CD14-positive monocyte (primary cell): ENCODE measurements at regions not wholly inside any gene's neighbourhood (a gene's known extent, or its start where the extent isn't known, plus 50 kb on each side); places are given as distances from the start of the nearest gene placed in this dataset.

Experiments
- DNase-seq, 3 donors: peaks; one replicate each; pipeline ENCODE4 v3.0.0-alpha.2; 2011 to 2022
- H2AFZ ChIP-seq: 2 replicates; pipeline ENCODE4 v1.6.0; 2012; ENCODE audit warnings: mild to moderate bottlenecking, low read depth, low read length, inconsistent platforms; ENCODE audit not compliant: insufficient read depth, poor library complexity, severe bottlenecking
- H3K27ac ChIP-seq, 2 donors: 1 replicate in 1 of 2; 2 replicates in 1 of 2; pipeline ENCODE4 v1.5.1; 2012 to 2013; ENCODE audit warnings: low read length in 2 of 2, control low read depth in 1 of 2, inconsistent platforms in 1 of 2, low read depth in 1 of 2, mild to moderate bottlenecking in 1 of 2
- H3K27me3 ChIP-seq, 2 donors: one replicate each; pipeline versions ENCODE4 v1.6.0 to v1.6.1; 2011 to 2013; ENCODE audit warnings: low read length in 2 of 2; ENCODE audit not compliant: control insufficient read depth in 2 of 2, insufficient read depth in 2 of 2
- H3K36me3 ChIP-seq, 2 donors: replicated peaks in 1 of 2; 1 replicate in 1 of 2; 2 replicates in 1 of 2; pipeline versions ENCODE4 v1.5.1 to v1.6.1; 2012 to 2013; ENCODE audit warnings: low read length in 2 of 2, control low read depth in 1 of 2, inconsistent platforms in 1 of 2, mild to moderate bottlenecking in 1 of 2; ENCODE audit not compliant: insufficient read depth in 2 of 2, control insufficient read depth in 1 of 2
- H3K4me1 ChIP-seq, 2 donors: 1 replicate in 1 of 2; 2 replicates in 1 of 2; pipeline versions ENCODE4 v1.5.1 to v1.6.1; 2012 to 2013; ENCODE audit warnings: low read length in 2 of 2, control low read depth in 1 of 2, inconsistent platforms in 1 of 2, mild to moderate bottlenecking in 1 of 2, moderate library complexity in 1 of 2; ENCODE audit not compliant: insufficient read depth in 2 of 2, control insufficient read depth in 1 of 2
- H3K4me2 ChIP-seq: replicated peaks from 2 replicates; pipeline ENCODE3; 2012; ENCODE audit warnings: low read length, moderate library complexity, mild to moderate bottlenecking; ENCODE audit not compliant: poor library complexity, severe bottlenecking; ENCODE audit errors: extremely low read depth
- H3K4me3 ChIP-seq, 3 experiments: fragments of 200-600 bp in 1 of 3; sonication (generic) in 1 of 3; replicated peaks in 1 of 3; 1 replicate in 2 of 3; 2 replicates in 1 of 3; pipeline ENCODE4 v1.5.1; 2011 to 2013; ENCODE audit warnings: low read length in 3 of 3, mild to moderate bottlenecking in 3 of 3, control low read depth in 2 of 3, low read depth in 2 of 3, inconsistent platforms in 1 of 3, moderate library complexity in 1 of 3
- H3K79me2 ChIP-seq: 2 replicates; pipeline ENCODE4 v1.6.0; 2012; ENCODE audit warnings: mild to moderate bottlenecking, control low read depth, inconsistent platforms, low read length, moderate library complexity; ENCODE audit not compliant: insufficient read depth
- H3K9ac ChIP-seq: 2 replicates; pipeline ENCODE4 v1.6.0; 2017; ENCODE audit warnings: low read length, mild to moderate bottlenecking; ENCODE audit not compliant: insufficient read depth, poor library complexity, severe bottlenecking
- H3K9me3 ChIP-seq, 2 donors: replicated peaks in 1 of 2; 1 replicate in 1 of 2; 2 replicates in 1 of 2; pipeline versions ENCODE4 v1.5.1 to v1.6.1; 2012 to 2013; ENCODE audit warnings: low read length in 2 of 2, control low read depth in 1 of 2; ENCODE audit not compliant: control insufficient read depth in 1 of 2, insufficient read depth in 1 of 2
- H4K20me1 ChIP-seq: 2 replicates; pipeline ENCODE4 v1.6.0; 2012; ENCODE audit warnings: mild to moderate bottlenecking, low read length, control low read depth, moderate library complexity; ENCODE audit not compliant: insufficient read depth
- H3K27ac Mint-ChIP-seq, 7 donors: one replicate each; pipeline ENCODE4 v1.8.0; 2020; ENCODE audit warnings: mild to moderate bottlenecking in 7 of 7, mixed read lengths in 7 of 7, moderate library complexity in 6 of 7, inconsistent platforms in 2 of 7
- H3K27me3 Mint-ChIP-seq, 3 donors: one replicate each; pipeline ENCODE4 v1.8.0; 2021 to 2022; ENCODE audit warnings: low read depth in 3 of 3, mild to moderate bottlenecking in 3 of 3, mixed read lengths in 3 of 3, moderate library complexity in 3 of 3, inconsistent platforms in 1 of 3
- H3K36me3 Mint-ChIP-seq, 2 donors: one replicate each; pipeline ENCODE4 v1.8.0; 2020; ENCODE audit warnings: mixed read lengths in 2 of 2, inconsistent platforms in 1 of 2, mild to moderate bottlenecking in 1 of 2
- H3K4me1 Mint-ChIP-seq: one replicate; pipeline ENCODE4 v1.8.0; 2020; ENCODE audit warnings: mild to moderate bottlenecking, mixed read lengths
- H3K4me3 Mint-ChIP-seq, 2 donors: one replicate each; pipeline ENCODE4 v1.8.0; 2020; ENCODE audit warnings: mild to moderate bottlenecking in 2 of 2, mixed read lengths in 2 of 2, moderate library complexity in 1 of 2
- H3K9me3 Mint-ChIP-seq, 7 donors: one replicate each; pipeline ENCODE4 v1.8.0; 2020 to 2022; ENCODE audit warnings: mixed read lengths in 7 of 7, mild to moderate bottlenecking in 6 of 7, moderate library complexity in 6 of 7, inconsistent platforms in 2 of 7
- WGBS: methylation state at CpG from one replicate; pipeline ENCODE4 v1.1.5; 2013; ENCODE audit warnings: missing lambda C conversion rate; ENCODE audit not compliant: insufficient coverage; 5-methylcytosine and 5-hydroxymethylcytosine counted together
- intact Hi-C, 2 donors: fragments of 100-400 bp; cut with micrococcal nuclease; formaldehyde crosslinking; loops; one replicate each; pipeline versions ENCODE4 v1.15.0 to v1.15.1; 2023
- TF ChIP-seq, protein P1 (sequence below): fragments of 200-600 bp; IDR thresholded peaks from one replicate; pipeline ENCODE4 v1.8.0; 2022; ENCODE audit warnings: antibody characterized with exemption, mild to moderate bottlenecking

DNA sequence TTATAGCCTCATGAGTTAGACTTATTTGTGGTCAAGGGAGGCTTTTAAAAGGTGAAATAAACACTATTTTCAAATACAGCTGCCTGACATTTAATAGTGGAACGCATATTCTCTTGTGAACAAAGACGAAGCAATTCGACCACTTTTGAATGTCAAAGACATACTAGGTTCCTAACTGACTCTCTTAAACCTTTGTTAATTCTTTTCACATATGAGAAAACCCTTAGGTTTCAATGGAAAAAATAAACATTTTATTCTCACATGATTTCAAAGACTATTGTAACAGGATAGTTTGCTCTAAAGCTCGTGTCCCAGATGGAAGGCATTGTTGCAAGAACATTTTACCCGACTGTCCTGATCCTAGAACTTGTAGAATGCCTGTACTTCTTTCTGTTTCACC, 74.8 kb upstream of the BOC start:
- Histone ChIP-seq H3K79me2 (no peaks in the 10 kb centered on the region), H3K9ac (no peak overlapping the region), H3K4me3 (no peak overlapping the region), H3K27ac (no peak overlapping the region), H2AFZ (no peak overlapping the region), H3K36me3 (no peaks in the 10 kb centered on the region), H3K9me3 (no peaks in the 10 kb centered on the region), H3K27me3 (no peaks in the 10 kb centered on the region), H3K4me2 (no peak overlapping the region), H3K4me1 (peaks cover 6 to 13% of the 10 kb centered on the region in 2 donors), H4K20me1 (no peaks in the 10 kb centered on the region)
- no peak overlapping the region for H3K4me3 Mint-ChIP-seq
- intact Hi-C loops: no loop called here
- no peak overlapping the region for H3K27ac Mint-ChIP-seq
- peaks cover 18% of the 10 kb centered on the region for H3K4me1 Mint-ChIP-seq
- TF ChIP-seq, protein P1, sequence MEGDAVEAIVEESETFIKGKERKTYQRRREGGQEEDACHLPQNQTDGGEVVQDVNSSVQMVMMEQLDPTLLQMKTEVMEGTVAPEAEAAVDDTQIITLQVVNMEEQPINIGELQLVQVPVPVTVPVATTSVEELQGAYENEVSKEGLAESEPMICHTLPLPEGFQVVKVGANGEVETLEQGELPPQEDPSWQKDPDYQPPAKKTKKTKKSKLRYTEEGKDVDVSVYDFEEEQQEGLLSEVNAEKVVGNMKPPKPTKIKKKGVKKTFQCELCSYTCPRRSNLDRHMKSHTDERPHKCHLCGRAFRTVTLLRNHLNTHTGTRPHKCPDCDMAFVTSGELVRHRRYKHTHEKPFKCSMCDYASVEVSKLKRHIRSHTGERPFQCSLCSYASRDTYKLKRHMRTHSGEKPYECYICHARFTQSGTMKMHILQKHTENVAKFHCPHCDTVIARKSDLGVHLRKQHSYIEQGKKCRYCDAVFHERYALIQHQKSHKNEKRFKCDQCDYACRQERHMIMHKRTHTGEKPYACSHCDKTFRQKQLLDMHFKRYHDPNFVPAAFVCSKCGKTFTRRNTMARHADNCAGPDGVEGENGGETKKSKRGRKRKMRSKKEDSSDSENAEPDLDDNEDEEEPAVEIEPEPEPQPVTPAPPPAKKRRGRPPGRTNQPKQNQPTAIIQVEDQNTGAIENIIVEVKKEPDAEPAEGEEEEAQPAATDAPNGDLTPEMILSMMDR: no peak
- no peaks in the 10 kb centered on the region for H3K27me3 Mint-ChIP-seq
- WGBS: 100% methylated on average over 4 of the region's 5 CpGs
- peaks cover 0 to 6% (median 0%) of the 10 kb centered on the region in 7 donors for H3K9me3 Mint-ChIP-seq
- DNase-seq: no peak
- H3K36me3 Mint-ChIP-seq: no peaks in the 10 kb centered on the region

DNA sequence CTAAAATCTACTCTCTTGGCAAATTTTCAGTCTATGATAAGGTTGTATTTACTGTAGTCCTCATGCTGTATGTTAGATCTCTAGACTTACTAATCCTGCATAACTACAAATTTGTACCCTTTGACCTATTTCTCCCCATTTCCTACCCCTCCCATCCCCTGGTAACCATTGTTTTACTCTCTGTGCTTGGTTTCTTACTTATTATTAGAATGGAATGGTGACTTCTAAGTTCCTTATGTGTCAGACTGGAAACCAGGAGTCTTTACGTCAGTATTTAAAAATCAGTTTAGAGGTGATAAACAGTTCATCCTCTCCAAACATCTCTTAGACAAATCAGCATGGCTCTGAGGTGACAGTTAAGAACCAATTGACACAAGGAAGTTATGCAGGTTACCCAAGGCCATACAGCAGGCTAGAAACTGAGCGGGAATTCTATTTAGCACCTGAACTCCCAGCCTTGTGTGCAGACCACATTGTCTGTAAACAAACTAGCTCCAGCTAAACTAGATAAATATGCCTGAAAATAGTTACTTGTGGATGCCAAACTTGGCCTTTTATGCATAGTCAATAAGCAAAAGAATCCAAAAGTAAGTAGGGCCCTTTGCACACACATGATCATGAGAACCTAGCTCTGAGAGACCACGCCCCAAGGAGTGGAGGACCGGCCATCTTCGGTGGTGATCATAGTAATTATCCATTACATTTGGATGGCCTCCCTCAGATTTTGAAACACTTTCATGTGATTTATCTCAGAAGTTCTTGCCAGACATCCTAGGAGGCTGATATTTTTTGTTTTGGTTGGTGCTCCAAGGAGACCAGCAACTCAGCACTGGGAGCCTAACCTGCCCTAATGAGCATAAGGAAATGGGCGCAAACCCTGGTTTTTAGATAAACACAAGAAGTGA, 72.3 kb upstream of the BOC start:
- Histone ChIP-seq H3K27me3 (no peaks in the 10 kb centered on the region), H3K4me1 (peaks cover 6 to 13% of the 10 kb centered on the region in 2 donors), H4K20me1 (no peaks in the 10 kb centered on the region), H3K36me3 (no peaks in the 10 kb centered on the region), H3K27ac (no peak overlapping the region), H3K79me2 (no peaks in the 10 kb centered on the region), H3K9me3 (no peaks in the 10 kb centered on the region), H3K4me2 (no peak overlapping the region), H3K9ac (no peak overlapping the region), H3K4me3 (no peak overlapping the region), H2AFZ (no peak overlapping the region)
- no peak for DNase-seq
- no peak overlapping the region for H3K27ac Mint-ChIP-seq
- TF ChIP-seq, protein P1: no peak
- no peak overlapping the region for H3K4me3 Mint-ChIP-seq
- H3K36me3 Mint-ChIP-seq: no peaks in the 10 kb centered on the region
- WGBS: 100% methylated on average over 1 of the region's 6 CpGs
- H3K9me3 Mint-ChIP-seq: peaks cover 0 to 6% (median 0%) of the 10 kb centered on the region in 7 donors
- H3K27me3 Mint-ChIP-seq: peaks cover 0 to 1% (median 0%) of the 10 kb centered on the region in 3 donors
- intact Hi-C loops: no loop called here
- peaks cover 18% of the 10 kb centered on the region for H3K4me1 Mint-ChIP-seq
